GM23248 (cell line): ENCODE measurements at regions not wholly inside any gene's neighbourhood (a gene's known extent, or its start where the extent isn't known, plus 50 kb on each side); places are given as distances from the start of the nearest gene placed in this dataset.
A peak's percentile ranks its signal among the peaks of the same experiment; 100 is the strongest.
"Not testable (repeated sequence)": the region's sequence is repeated elsewhere in the genome, so short reads cannot be mapped to it uniquely, and the experiment has no call there.

Source experiments
- DNase-seq: peaks from one replicate; pipeline ENCODE4 v3.0.0-alpha.2; 2015
- H2AFZ ChIP-seq: fragments of 200-600 bp; sonication (generic); 2 replicates; pipeline ENCODE4 v1.6.1; 2016; ENCODE audit warnings: antibody characterized with exemption
- H3F3A ChIP-seq: fragments of 200-600 bp; sonication (generic); 2 replicates; pipeline ENCODE4 v1.6.1; 2016; ENCODE audit warnings: mild to moderate bottlenecking, antibody characterized with exemption, mixed run types; ENCODE audit not compliant: insufficient read depth
- H3K27ac ChIP-seq: fragments of 200-600 bp; sonication (generic); 2 replicates; pipeline ENCODE4 v1.5.1; 2016; ENCODE audit warnings: mild to moderate bottlenecking
- H3K27me3 ChIP-seq: fragments of 200-600 bp; sonication (generic); replicated peaks from 2 replicates; pipeline ENCODE4 v1.6.1; 2016; ENCODE audit warnings: mild to moderate bottlenecking; ENCODE audit not compliant: insufficient read depth
- H3K36me3 ChIP-seq: fragments of 200-600 bp; sonication (generic); 2 replicates; pipeline ENCODE4 v1.6.1; 2016; ENCODE audit warnings: low read depth, mild to moderate bottlenecking
- H3K4me1 ChIP-seq: fragments of 200-600 bp; sonication (generic); 2 replicates; pipeline ENCODE4 v1.6.1; 2016; ENCODE audit warnings: mild to moderate bottlenecking; ENCODE audit not compliant: insufficient read depth
- H3K4me2 ChIP-seq: fragments of 200-600 bp; sonication (generic); one replicate; pipeline ENCODE4 v1.6.1; 2016; ENCODE audit warnings: mild to moderate bottlenecking; ENCODE audit not compliant: unreplicated experiment
- H3K4me3 ChIP-seq: fragments of 200-600 bp; sonication (generic); 2 replicates; pipeline ENCODE4 v1.5.1; 2016; ENCODE audit warnings: mild to moderate bottlenecking
- H3K79me2 ChIP-seq: fragments of 200-600 bp; sonication (generic); 2 replicates; pipeline ENCODE4 v1.6.1; 2016; ENCODE audit warnings: mild to moderate bottlenecking; ENCODE audit not compliant: insufficient read depth
- H3K9ac ChIP-seq: fragments of 200-600 bp; sonication (generic); 2 replicates; pipeline ENCODE4 v1.6.1; 2016; ENCODE audit warnings: mild to moderate bottlenecking
- H3K9me2 ChIP-seq: fragments of 200-600 bp; sonication (generic); 2 replicates; pipeline ENCODE4 v1.6.1; 2016; ENCODE audit warnings: mixed run types, mild to moderate bottlenecking, moderate library complexity; ENCODE audit not compliant: insufficient read depth
- H3K9me3 ChIP-seq: fragments of 200-600 bp; sonication (generic); one replicate; pipeline ENCODE4 v1.6.1; 2017; ENCODE audit warnings: low read depth
- H4K20me1 ChIP-seq: fragments of 200-600 bp; sonication (generic); 2 replicates; pipeline ENCODE4 v1.6.0; 2016; ENCODE audit not compliant: insufficient read depth
- EZH2 ChIP-seq: fragments of 200-600 bp; sonication (generic); IDR thresholded peaks from 2 replicates; pipeline ENCODE4 v1.6.1; 2018; ENCODE audit warnings: antibody characterized with exemption, mild to moderate bottlenecking; ENCODE audit not compliant: insufficient read depth, poor library complexity, severe bottlenecking
- EZH2phosphoT487 ChIP-seq: fragments of 200-600 bp; sonication (generic); IDR thresholded peaks from 2 replicates; pipeline ENCODE4 v1.6.1; 2018; ENCODE audit warnings: antibody characterized with exemption, moderate library complexity, mild to moderate bottlenecking, low read depth; ENCODE audit not compliant: insufficient read depth
- WGBS, 2 experiments: methylation state at CpG; one replicate each; pipeline ENCODE4 v1.1.6; 2015 to 2017; ENCODE audit warnings: low lambda C conversion rate in 2 of 2, low coverage in 1 of 2; ENCODE audit errors: missing lambda C conversion rate in 2 of 2; 5-methylcytosine and 5-hydroxymethylcytosine counted together
- in situ Hi-C: fragments of 300-500 bp; cut with MboI; formaldehyde crosslinking; loops from 2 replicates; pipeline ENCODE4 v1.15.0; 2020

DNA sequence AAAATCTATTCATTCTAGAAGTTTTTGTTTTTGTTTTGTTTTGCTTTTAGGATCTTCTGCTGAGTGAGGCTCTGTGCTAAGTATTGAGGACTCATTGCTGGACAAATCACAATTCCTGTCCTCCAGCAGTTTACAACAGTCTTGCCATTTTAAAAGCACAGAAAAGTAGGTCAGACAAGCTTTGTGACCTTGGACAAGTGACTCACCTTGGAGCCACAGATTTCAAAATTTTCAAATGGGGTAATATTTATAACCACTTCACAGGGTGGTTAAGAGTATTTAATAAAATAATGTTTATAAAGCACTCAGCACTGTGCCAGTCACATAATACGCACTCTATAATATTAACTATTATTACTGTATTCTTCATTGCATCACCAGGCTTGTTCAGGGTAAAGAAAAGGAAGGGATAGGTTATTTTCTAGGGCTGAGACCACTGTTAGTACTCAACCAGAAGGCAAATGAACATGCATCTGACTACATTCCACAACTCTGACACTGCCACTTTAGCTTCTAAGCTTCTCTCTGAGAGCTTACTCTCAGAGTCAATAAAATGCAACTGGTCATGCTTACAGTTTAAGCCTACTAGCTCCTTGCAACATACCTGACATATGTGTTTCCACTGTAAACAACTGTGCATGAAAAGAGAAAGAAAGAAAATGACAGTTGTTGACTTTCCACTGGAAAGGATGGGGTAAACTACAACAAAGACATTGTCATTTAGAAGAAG, 63.2 kb upstream of the FIBIN start:
- peak; percentile 77 for DNase-seq
- Histone ChIP-seq H3K4me3 (no peak overlapping the region), H3K36me3 (no peaks in the 10 kb centered on the region), H3K27me3 (no peaks in the 10 kb centered on the region), H3K4me2 (peak overlapping the region; percentile 0), H3K4me1 (peaks cover 21% of the 10 kb centered on the region), H4K20me1 (no peaks in the 10 kb centered on the region), H3K9me2 (0 out of 2 replicates have a peak, but pooled peaks cover 8% of the 10 kb centered on the region), H3K9me3 (no peaks in the 10 kb centered on the region), H3K9ac (no peak overlapping the region), H2AFZ (no peak overlapping the region; the same call in 1 of the 2 replicates), H3F3A (peaks cover 22% of the 10 kb centered on the region), H3K27ac (peak overlapping the region; percentile 68), H3K79me2 (no peaks in the 10 kb centered on the region)
- TF ChIP-seq EZH2 = no peak
- no peak for TF ChIP-seq EZH2phosphoT487
- in situ Hi-C loops = no loop called here
- WGBS, 2 experiments = 35 to 61% methylated on average over 1 of the region's 1 CpG

- DNase-seq = peak; percentile 52
- H3K27ac ChIP-seq = peak overlapping the region; percentile 68
- in situ Hi-C loops = no loop called here
Observed at GRCh38 chr11:26931248-26931631, 62.7 kb upstream of the FIBIN start.

DNA sequence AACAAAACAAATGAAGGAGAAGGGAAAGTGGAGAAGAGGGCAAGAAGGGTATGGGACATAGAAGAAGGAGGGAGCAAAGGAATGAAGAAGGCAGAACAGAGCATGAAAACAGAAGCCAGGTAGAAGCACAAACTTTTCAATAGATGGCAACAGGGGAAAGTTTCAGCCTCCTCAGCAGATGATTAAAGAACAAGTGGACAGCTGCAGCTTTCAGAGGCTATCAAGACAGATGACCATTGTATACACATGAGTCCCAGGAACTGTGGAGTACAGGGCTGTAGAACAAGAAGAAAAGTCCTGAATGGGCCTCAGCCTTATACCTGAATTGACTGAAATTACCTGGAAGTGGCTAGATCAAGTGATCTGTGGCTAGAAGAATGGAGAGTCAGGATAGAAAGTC, 62.0 kb upstream of the FIBIN start:
- Histone ChIP-seq H3K9ac (no peak overlapping the region), H3F3A (peaks cover 22% of the 10 kb centered on the region), H4K20me1 (no peaks in the 10 kb centered on the region), H3K36me3 (no peaks in the 10 kb centered on the region), H3K4me3 (no peak overlapping the region), H3K4me1 (peaks cover 21% of the 10 kb centered on the region), H3K9me3 (no peaks in the 10 kb centered on the region), H3K9me2 (0 out of 2 replicates have a peak, but pooled peaks cover 8% of the 10 kb centered on the region), H3K27me3 (no peaks in the 10 kb centered on the region), H3K79me2 (no peaks in the 10 kb centered on the region), H3K27ac (peak overlapping the region; percentile 68; the same call in 1 of the 2 replicates), H3K4me2 (no peak overlapping the region), H2AFZ (no peak overlapping the region)
- DNase-seq = no peak
- in situ Hi-C loops = no loop called here
- TF ChIP-seq EZH2phosphoT487 (no peak), EZH2 (no peak)

More at GRCh38 chr11:26931248-26931631, 62.7 kb upstream of the FIBIN start:
- H3K79me2 ChIP-seq = no peaks in the 10 kb centered on the region
- H2AFZ ChIP-seq = no peak overlapping the region; the same call in 1 of the 2 replicates
- peaks cover 22% of the 10 kb centered on the region for H3F3A ChIP-seq
- H3K9me3 ChIP-seq = no peaks in the 10 kb centered on the region
- H4K20me1 ChIP-seq = no peaks in the 10 kb centered on the region
- no peaks in the 10 kb centered on the region for H3K36me3 ChIP-seq
- H3K27me3 ChIP-seq = no peaks in the 10 kb centered on the region
- peaks cover 21% of the 10 kb centered on the region for H3K4me1 ChIP-seq
- H3K9ac ChIP-seq = no peak overlapping the region
- H3K9me2 ChIP-seq = 0 out of 2 replicates have a peak, but pooled peaks cover 8% of the 10 kb centered on the region
- H3K4me2 ChIP-seq = no peak overlapping the region
- WGBS, 2 experiments = 10 to 25% methylated on average over 1 of the region's 1 CpG
- TF ChIP-seq EZH2 (no peak), EZH2phosphoT487 (no peak)
- H3K4me3 ChIP-seq = no peak overlapping the region

DNA sequence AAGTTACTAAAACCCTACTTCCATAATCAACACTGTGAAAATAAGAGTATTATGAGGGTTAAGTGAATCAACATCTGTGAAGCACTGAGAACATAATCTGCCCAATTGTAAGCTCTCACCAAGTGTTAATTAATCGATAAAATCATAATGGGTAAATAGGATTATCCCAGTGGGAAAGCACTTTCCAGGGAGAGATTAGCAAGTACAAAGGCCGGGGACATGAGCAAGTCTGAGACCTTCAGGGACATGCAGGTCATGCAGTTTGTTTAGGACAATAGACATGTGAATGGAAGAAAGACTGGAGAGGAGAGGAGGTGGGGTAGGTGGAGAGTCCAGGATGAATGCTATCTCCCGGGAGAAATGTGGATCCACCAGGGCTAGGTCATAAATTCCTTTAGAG, 57.8 kb upstream of the FIBIN start:
- no peak overlapping the region for H3K4me2 ChIP-seq
- TF ChIP-seq EZH2 (no peak), EZH2phosphoT487 (no peak)
- no peak overlapping the region for H3K4me3 ChIP-seq
- no peaks in the 10 kb centered on the region for H4K20me1 ChIP-seq
- peaks cover 9% of the 10 kb centered on the region for H3F3A ChIP-seq
- no peak for DNase-seq
- H3K27ac ChIP-seq = no peak overlapping the region
- H2AFZ ChIP-seq = no peak overlapping the region
- 85 to 88% methylated on average over 3 of the region's 3 CpGs for WGBS, 2 experiments
- H3K79me2 ChIP-seq = no peaks in the 10 kb centered on the region
- no peaks in the 10 kb centered on the region for H3K9me3 ChIP-seq
- H3K9me2 ChIP-seq = 0 out of 2 replicates have a peak, but pooled peaks cover 8% of the 10 kb centered on the region
- in situ Hi-C loops = no loop called here
- no peaks in the 10 kb centered on the region for H3K36me3 ChIP-seq
- H3K27me3 ChIP-seq = no peaks in the 10 kb centered on the region
- peaks cover 6% of the 10 kb centered on the region for H3K4me1 ChIP-seq
- H3K9ac ChIP-seq = no peak overlapping the region

DNA sequence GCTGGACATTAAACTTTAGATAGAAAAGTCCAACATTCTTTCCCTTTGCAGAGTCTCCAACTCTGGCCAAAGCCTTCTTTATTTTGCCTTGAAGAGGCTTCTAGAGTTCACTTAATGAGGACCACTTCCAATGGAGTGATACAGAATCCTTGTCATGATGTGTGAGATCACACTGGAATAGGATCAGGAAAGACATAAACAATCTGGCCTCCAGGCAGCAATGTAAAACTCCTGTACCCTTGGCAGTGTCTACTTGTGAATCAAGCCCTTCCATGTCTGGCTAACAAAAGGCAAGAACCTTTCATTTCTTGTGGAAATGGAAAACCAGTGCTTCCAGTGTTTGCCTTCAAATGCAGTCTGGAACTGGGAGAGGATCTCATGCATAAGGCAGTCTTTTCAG, 56.5 kb upstream of the FIBIN start:
- H3K9ac ChIP-seq = no peak overlapping the region
- no peaks in the 10 kb centered on the region for H3K27me3 ChIP-seq
- TF ChIP-seq EZH2 (no peak), EZH2phosphoT487 (no peak)
- no peak for DNase-seq
- H3K4me2 ChIP-seq = no peak overlapping the region
- H3K27ac ChIP-seq = no peak overlapping the region
- no peaks in the 10 kb centered on the region for H3K36me3 ChIP-seq
- in situ Hi-C loops = no loop called here
- no peaks in the 10 kb centered on the region for H3K4me1 ChIP-seq
- no peak overlapping the region for H3K4me3 ChIP-seq
- no peaks in the 10 kb centered on the region for H4K20me1 ChIP-seq
- no peaks in the 10 kb centered on the region for H3K79me2 ChIP-seq
- no peaks in the 10 kb centered on the region for H3K9me3 ChIP-seq
- no peak overlapping the region for H2AFZ ChIP-seq
- no peaks in the 10 kb centered on the region for H3K9me2 ChIP-seq
- no peaks in the 10 kb centered on the region for H3F3A ChIP-seq

GRCh38 chr11:26940501-26940900, 53.4 kb upstream of the FIBIN start:
- H4K20me1 ChIP-seq, H3K27me3 ChIP-seq, H3K79me2 ChIP-seq, DNase-seq, H3K9me3 ChIP-seq, H3K36me3 ChIP-seq, H3K4me2 ChIP-seq, H3K9me2 ChIP-seq, H3K9ac ChIP-seq, H2AFZ ChIP-seq, H3K4me3 ChIP-seq, H3K27ac ChIP-seq, in situ Hi-C loops: not testable (repeated sequence)
- Histone ChIP-seq H3F3A (peaks cover 14% of the 10 kb centered on the region), H3K4me1 (peaks cover 16% of the 10 kb centered on the region)
- 91 to 100% methylated on average over 2 of the region's 2 CpGs for WGBS, 2 experiments
